ENCODE measurements at regions not wholly inside any gene's neighbourhood (a gene's known extent, or its start where the extent isn't known, plus 50 kb on each side); places are given as distances from the start of the nearest gene placed in this dataset.
"Not testable (repeated sequence)": the region's sequence is repeated elsewhere in the genome, so short reads cannot be mapped to it uniquely, and the experiment has no call there.

GRCh38 chr2:107735201-107735600 lies 91.5 kb upstream of the RGPD4 start:
- DNase-seq: no peak

- no peak for DNase-seq
Measured at GRCh38 chr2:107737756-107738155, 88.9 kb upstream of the RGPD4 start.

- DNase-seq: no peak
Measured at GRCh38 chr2:107738266-107738665, 88.4 kb upstream of the RGPD4 start.

- DNase-seq: no peak
Measured at GRCh38 chr2:107740300-107740699, 86.4 kb upstream of the RGPD4 start.

GRCh38 chr2:107742460-107743027 lies 84.1 kb upstream of the RGPD4 start:
- DNase-seq: no peak

GRCh38 chr2:107743274-107743673 lies 83.4 kb upstream of the RGPD4 start:
- DNase-seq: no peak

- no peak for DNase-seq
Measured at GRCh38 chr2:107745100-107745499, 81.6 kb upstream of the RGPD4 start.

- DNase-seq: not testable (repeated sequence)
Measured at GRCh38 chr2:107746552-107747198, 80.0 kb upstream of the RGPD4 start.

- not testable (repeated sequence) for DNase-seq
Measured at GRCh38 chr2:107747199-107747963, 79.3 kb upstream of the RGPD4 start.

- DNase-seq: no peak
Measured at GRCh38 chr2:107747964-107748583, 78.6 kb upstream of the RGPD4 start.

- DNase-seq: no peak
Measured at GRCh38 chr2:107751936-107752335, 74.8 kb upstream of the RGPD4 start.

GRCh38 chr2:107753806-107754205 lies 72.9 kb upstream of the RGPD4 start:
- DNase-seq: not testable (repeated sequence)

- no peak for DNase-seq
Measured at GRCh38 chr2:107757223-107757622, 69.5 kb upstream of the RGPD4 start.

GRCh38 chr2:107760620-107761364 lies 65.9 kb upstream of the RGPD4 start:
- no peak for DNase-seq

GRCh38 chr2:107772353-107772752 lies 54.3 kb upstream of the RGPD4 start:
- no peak for DNase-seq

- no peak for DNase-seq
Measured at GRCh38 chr2:107775211-107775610, 51.5 kb upstream of the RGPD4 start.

GRCh38 chr2:107775791-107776190 lies 50.9 kb upstream of the RGPD4 start:
- DNase-seq: no peak

GRCh38 chr2:107776362-107776761 lies 50.3 kb upstream of the RGPD4 start:
- no peak for DNase-seq
